Thoracic aorta (tissue), 2 donors: ENCODE measurements at regions not wholly inside any gene's neighbourhood (a gene's known extent, or its start where the extent isn't known, plus 50 kb on each side); places are given as distances from the start of the nearest gene placed in this dataset.
A peak's percentile ranks its signal among the peaks of the same experiment; 100 is the strongest.

Source experiments
- ATAC-seq: fragments of 150-250 bp; one replicate; pipeline ENCODE4 v1.8.0; 2017; ENCODE audit warnings: low read depth; ENCODE audit not compliant: insufficient number of reproducible peaks, low FRiP score
- DNase-seq: peaks from one replicate; pipeline ENCODE4 v3.0.0-alpha.2; 2020; ENCODE audit warnings: low spot score
- H3K27ac ChIP-seq, 2 donors: fragments of 200-600 bp; sonication (generic); 1 replicate in 1 of 2; 2 replicates in 1 of 2; pipeline ENCODE4 v1.5.1; 2016; ENCODE audit warnings: mild to moderate bottlenecking in 2 of 2, moderate library complexity in 2 of 2
- H3K27me3 ChIP-seq: fragments of 200-600 bp; sonication (generic); replicated peaks from 2 replicates; pipeline ENCODE4 v1.6.0; 2016; ENCODE audit warnings: mild to moderate bottlenecking; ENCODE audit not compliant: insufficient read depth
- H3K36me3 ChIP-seq: fragments of 200-600 bp; sonication (generic); one replicate; pipeline ENCODE4 v1.5.1; 2016
- H3K4me1 ChIP-seq, 2 donors: fragments of 200-600 bp; sonication (generic); 1 replicate in 1 of 2; 2 replicates in 1 of 2; pipeline versions ENCODE4 v1.5.1 to v1.6.0; 2016; ENCODE audit warnings: low read depth in 2 of 2, mild to moderate bottlenecking in 1 of 2; ENCODE audit not compliant: control insufficient read depth in 1 of 2
- H3K4me3 ChIP-seq: fragments of 200-600 bp; sonication (generic); 2 replicates; pipeline ENCODE4 v1.5.1; 2016; ENCODE audit warnings: mild to moderate bottlenecking
- H3K9me3 ChIP-seq: fragments of 200-600 bp; sonication (generic); 2 replicates; pipeline ENCODE4 v1.5.1; 2016
- CTCF ChIP-seq: fragments of 200-600 bp; sonication (generic); IDR thresholded peaks from one replicate; pipeline ENCODE4 v1.5.1; 2019; ENCODE audit warnings: antibody characterized with exemption

- H3K27me3 ChIP-seq: no peaks in the 10 kb centered on the region
- no peak for ATAC-seq
- TF ChIP-seq CTCF: no peak
- DNase-seq: no peak
- H3K36me3 ChIP-seq: no peaks in the 10 kb centered on the region
- no peaks in the 10 kb centered on the region for H3K9me3 ChIP-seq
- no peak overlapping the region for H3K4me3 ChIP-seq
- H3K4me1 ChIP-seq: no peaks in the 10 kb centered on the region
- no peak overlapping the region for H3K27ac ChIP-seq
These were observed 469.3 kb downstream of the NEBL start for GRCh38 chr10:20427821-20428220.

- no peak overlapping the region for H3K27ac ChIP-seq
- no peak for TF ChIP-seq CTCF
- no peaks in the 10 kb centered on the region for H3K9me3 ChIP-seq
- no peak for ATAC-seq
- no peaks in the 10 kb centered on the region for H3K36me3 ChIP-seq
- H3K4me3 ChIP-seq: no peak overlapping the region
- H3K4me1 ChIP-seq: peaks cover 3 to 17% of the 10 kb centered on the region in 2 donors
- DNase-seq: no peak
- no peaks in the 10 kb centered on the region for H3K27me3 ChIP-seq
These were observed 478.8 kb downstream of the NEBL start for GRCh38 chr10:20418286-20418685.

GRCh38 chr10:20417791-20418190, 479.3 kb downstream of the NEBL start:
- H3K27me3 ChIP-seq: no peaks in the 10 kb centered on the region

GRCh38 chr10:20415684-20416083, 481.4 kb downstream of the NEBL start:
- DNase-seq (peak; percentile 5), ATAC-seq (peak; percentile 86)
- peak; percentile 21 for TF ChIP-seq CTCF
- Histone ChIP-seq H3K27me3 (no peaks in the 10 kb centered on the region), H3K4me1 (peaks cover 3 to 17% of the 10 kb centered on the region in 2 donors), H3K36me3 (no peaks in the 10 kb centered on the region), H3K4me3 (no peak overlapping the region), H3K9me3 (no peaks in the 10 kb centered on the region), H3K27ac (peak overlapping the region; percentile 64 to 71)

More at GRCh38 chr10:20417791-20418190, 479.3 kb downstream of the NEBL start:
- no peak overlapping the region for H3K4me3 ChIP-seq
- peaks cover 3 to 17% of the 10 kb centered on the region in 2 donors for H3K4me1 ChIP-seq
- no peak overlapping the region for H3K27ac ChIP-seq
- DNase-seq (no peak), ATAC-seq (no peak)
- H3K36me3 ChIP-seq: no peaks in the 10 kb centered on the region
- no peaks in the 10 kb centered on the region for H3K9me3 ChIP-seq
- TF ChIP-seq CTCF: no peak

- H3K27me3 ChIP-seq: no peaks in the 10 kb centered on the region
- peaks cover 0 to 9% of the 10 kb centered on the region in 2 donors for H3K4me1 ChIP-seq
- no peak for TF ChIP-seq CTCF
- no peak overlapping the region for H3K27ac ChIP-seq
- H3K4me3 ChIP-seq: no peak overlapping the region
- H3K36me3 ChIP-seq: no peaks in the 10 kb centered on the region
- H3K9me3 ChIP-seq: no peaks in the 10 kb centered on the region
- ATAC-seq (no peak), DNase-seq (no peak)
These were observed 489.8 kb downstream of the NEBL start for GRCh38 chr10:20407357-20407756.
